ENCODE measurements at regions not wholly inside any gene's neighbourhood (a gene's known extent, or its start where the extent isn't known, plus 50 kb on each side); places are given as distances from the start of the nearest gene placed in this dataset.

GRCh38 chr14:71711125-71711524 lies 221.1 kb upstream of the RGS6 start:
- no peak for TF ChIP-seq EP300 (IDR thresholded peaks at IDR 0.05)
- no peak for TF ChIP-seq POLR2AphosphoS5 (IDR thresholded peaks at IDR 0.05)
- no peak for TF ChIP-seq CTCF (IDR thresholded peaks at IDR 0.05)
- no peak for TF ChIP-seq POLR2A (IDR thresholded peaks at IDR 0.05)
- ATAC-seq (ENCODE audit: low FRiP score in 2 of 2) (no peak), DNase-seq (no peak)
- Histone ChIP-seq H3K27me3 (no peaks in the 10 kb centered on the region), H3K4me1 (peaks cover 0 to 6% (median 5%) of the 10 kb centered on the region in 4 donors), H3K27ac (peak overlapping the region in 1 of 4 donors; percentile 6), H3K36me3 (peaks cover 0 to 16% (median 0%) of the 10 kb centered on the region in 4 donors), H3K9me3 (no peaks in the 10 kb centered on the region), H3K4me3 (no peak overlapping the region)
- WGBS, 2 donors = 91 to 92% methylated on average over 2 of the region's 2 CpGs

GRCh38 chr14:71711619-71712018 lies 220.6 kb upstream of the RGS6 start:
- no peaks in the 10 kb centered on the region for H3K27me3 ChIP-seq
- DNase-seq (no peak), ATAC-seq (ENCODE audit: low FRiP score in 2 of 2) (peak in 1 of 2 donors; percentile 52)
- no peaks in the 10 kb centered on the region for H3K9me3 ChIP-seq
- H3K4me1 ChIP-seq = peaks cover 0 to 6% (median 5%) of the 10 kb centered on the region in 4 donors
- H3K4me3 ChIP-seq = no peak overlapping the region
- H3K27ac ChIP-seq = peak overlapping the region in 1 of 4 donors; percentile 6
- TF ChIP-seq POLR2AphosphoS5 (IDR thresholded peaks at IDR 0.05) (no peak), POLR2A (IDR thresholded peaks at IDR 0.05) (no peak), EP300 (IDR thresholded peaks at IDR 0.05) (no peak), CTCF (IDR thresholded peaks at IDR 0.05) (no peak)
- peaks cover 0 to 19% (median 0%) of the 10 kb centered on the region in 4 donors for H3K36me3 ChIP-seq
- 64 to 85% methylated on average over 1 of the region's 1 CpG for WGBS, 2 donors

- TF ChIP-seq CTCF (IDR thresholded peaks at IDR 0.05) = no peak
- TF ChIP-seq POLR2A (IDR thresholded peaks at IDR 0.05) = no peak
- no peak for TF ChIP-seq EP300 (IDR thresholded peaks at IDR 0.05)
- no peak for TF ChIP-seq POLR2AphosphoS5 (IDR thresholded peaks at IDR 0.05)
- DNase-seq = no peak
- Histone ChIP-seq H3K27ac (no peak overlapping the region), H3K4me1 (peaks cover 0 to 6% (median 5%) of the 10 kb centered on the region in 4 donors), H3K27me3 (no peaks in the 10 kb centered on the region), H3K4me3 (no peak overlapping the region), H3K9me3 (no peaks in the 10 kb centered on the region), H3K36me3 (peaks cover 0 to 17% (median 0%) of the 10 kb centered on the region in 4 donors)
- ATAC-seq (ENCODE audit: low FRiP score in 2 of 2) = no peak
- 91 to 92% methylated on average over 2 of the region's 2 CpGs for WGBS, 2 donors
Observed at GRCh38 chr14:71712478-71712877, 219.8 kb upstream of the RGS6 start.

GRCh38 chr14:71713016-71713415 lies 219.2 kb upstream of the RGS6 start:
- no peak overlapping the region for H3K4me3 ChIP-seq
- H3K4me1 ChIP-seq = peaks cover 0 to 6% (median 5%) of the 10 kb centered on the region in 4 donors
- ATAC-seq (ENCODE audit: low FRiP score in 2 of 2) = no peak
- 88 to 100% methylated on average over 1 of the region's 1 CpG for WGBS, 2 donors
- no peak overlapping the region for H3K27ac ChIP-seq
- no peak for DNase-seq
- no peaks in the 10 kb centered on the region for H3K9me3 ChIP-seq
- H3K36me3 ChIP-seq = peaks cover 0 to 17% (median 0%) of the 10 kb centered on the region in 4 donors
- no peaks in the 10 kb centered on the region for H3K27me3 ChIP-seq
- TF ChIP-seq POLR2A (IDR thresholded peaks at IDR 0.05) (no peak), EP300 (IDR thresholded peaks at IDR 0.05) (no peak), POLR2AphosphoS5 (IDR thresholded peaks at IDR 0.05) (no peak), CTCF (IDR thresholded peaks at IDR 0.05) (no peak)

- Histone ChIP-seq H3K4me1 (peaks cover 0 to 6% (median 5%) of the 10 kb centered on the region in 4 donors), H3K4me3 (no peak overlapping the region), H3K27ac (no peak overlapping the region), H3K9me3 (no peaks in the 10 kb centered on the region), H3K36me3 (peaks cover 0 to 17% (median 0%) of the 10 kb centered on the region in 4 donors), H3K27me3 (no peaks in the 10 kb centered on the region)
- TF ChIP-seq POLR2AphosphoS5 (IDR thresholded peaks at IDR 0.05) (no peak), POLR2A (IDR thresholded peaks at IDR 0.05) (no peak), EP300 (IDR thresholded peaks at IDR 0.05) (no peak), CTCF (IDR thresholded peaks at IDR 0.05) (no peak)
- 89 to 91% methylated on average over 1 of the region's 1 CpG for WGBS, 2 donors
- DNase-seq (no peak), ATAC-seq (ENCODE audit: low FRiP score in 2 of 2) (no peak)
Observed at GRCh38 chr14:71713451-71713850, 218.8 kb upstream of the RGS6 start.
